NB4 (cell line): ENCODE measurements at regions not wholly inside any gene's neighbourhood (a gene's known extent, or its start where the extent isn't known, plus 50 kb on each side); places are given as distances from the start of the nearest gene placed in this dataset.

Source experiments
- MYC ChIP-seq: IDR thresholded peaks from 2 replicates; pipeline ENCODE4 v1.6.1; 2011; ENCODE audit warnings: low read depth, low read length
- POLR2A ChIP-seq: IDR thresholded peaks from 2 replicates; pipeline ENCODE4 v1.6.1; 2011; ENCODE audit warnings: mild to moderate bottlenecking; ENCODE audit not compliant: insufficient read length; ENCODE audit errors: extremely low read depth
- TF ChIP-seq, protein P1 (sequence below): IDR thresholded peaks from one replicate; pipeline ENCODE4 v1.5.1; 2012; ENCODE audit warnings: low read depth, low read length
- TF ChIP-seq, protein P2 (sequence below): IDR thresholded peaks from 2 replicates; pipeline ENCODE4 v1.6.1; 2011; ENCODE audit warnings: low read depth, low read length

DNA sequence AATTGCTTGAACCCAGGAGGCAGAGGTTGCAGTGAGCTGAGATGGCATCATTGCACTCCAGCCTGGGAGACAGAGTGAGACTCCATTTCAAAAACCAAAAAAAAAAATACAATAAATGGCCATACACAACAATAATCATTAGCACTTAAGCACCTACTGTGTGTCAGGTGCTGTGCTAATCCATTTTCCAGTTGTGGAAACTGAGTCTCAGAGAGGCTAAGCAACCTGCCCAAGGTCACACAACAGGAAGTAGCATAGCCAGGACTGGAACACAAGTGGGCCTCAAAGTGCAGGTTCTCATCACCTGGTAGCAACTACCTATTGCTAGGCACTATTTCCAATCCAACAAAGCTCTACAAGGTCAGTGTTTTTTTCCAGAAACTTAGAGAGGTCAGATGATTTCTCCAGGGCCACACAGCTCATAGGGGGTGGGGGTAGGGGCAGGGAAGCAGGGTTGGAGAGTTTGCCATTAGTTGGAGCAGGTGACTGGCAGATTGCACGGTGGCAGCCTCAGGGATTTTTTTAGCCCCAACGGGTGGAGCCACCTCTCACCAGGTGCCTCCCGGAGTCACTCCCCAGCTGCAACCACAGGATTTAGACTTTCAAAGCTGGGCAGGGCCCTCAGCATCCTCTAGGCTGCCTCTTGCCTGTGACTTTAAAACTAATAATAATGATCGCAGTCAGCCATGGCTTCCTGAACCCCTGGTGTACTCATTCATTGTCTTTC lies 52.5 kb upstream of the ID3 start:
- TF ChIP-seq MYC (no peak), POLR2A (no peak)
- TF ChIP-seq, protein P1, sequence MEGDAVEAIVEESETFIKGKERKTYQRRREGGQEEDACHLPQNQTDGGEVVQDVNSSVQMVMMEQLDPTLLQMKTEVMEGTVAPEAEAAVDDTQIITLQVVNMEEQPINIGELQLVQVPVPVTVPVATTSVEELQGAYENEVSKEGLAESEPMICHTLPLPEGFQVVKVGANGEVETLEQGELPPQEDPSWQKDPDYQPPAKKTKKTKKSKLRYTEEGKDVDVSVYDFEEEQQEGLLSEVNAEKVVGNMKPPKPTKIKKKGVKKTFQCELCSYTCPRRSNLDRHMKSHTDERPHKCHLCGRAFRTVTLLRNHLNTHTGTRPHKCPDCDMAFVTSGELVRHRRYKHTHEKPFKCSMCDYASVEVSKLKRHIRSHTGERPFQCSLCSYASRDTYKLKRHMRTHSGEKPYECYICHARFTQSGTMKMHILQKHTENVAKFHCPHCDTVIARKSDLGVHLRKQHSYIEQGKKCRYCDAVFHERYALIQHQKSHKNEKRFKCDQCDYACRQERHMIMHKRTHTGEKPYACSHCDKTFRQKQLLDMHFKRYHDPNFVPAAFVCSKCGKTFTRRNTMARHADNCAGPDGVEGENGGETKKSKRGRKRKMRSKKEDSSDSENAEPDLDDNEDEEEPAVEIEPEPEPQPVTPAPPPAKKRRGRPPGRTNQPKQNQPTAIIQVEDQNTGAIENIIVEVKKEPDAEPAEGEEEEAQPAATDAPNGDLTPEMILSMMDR = no peak
- TF ChIP-seq, protein P2, sequence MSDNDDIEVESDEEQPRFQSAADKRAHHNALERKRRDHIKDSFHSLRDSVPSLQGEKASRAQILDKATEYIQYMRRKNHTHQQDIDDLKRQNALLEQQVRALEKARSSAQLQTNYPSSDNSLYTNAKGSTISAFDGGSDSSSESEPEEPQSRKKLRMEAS = no peak
